GM23248 (cell line): ENCODE measurements at regions not wholly inside any gene's neighbourhood (a gene's known extent, or its start where the extent isn't known, plus 50 kb on each side); places are given as distances from the start of the nearest gene placed in this dataset.

Experiments used
- DNase-seq: peaks from one replicate; pipeline ENCODE4 v3.0.0-alpha.2; 2015
- H2AFZ ChIP-seq: fragments of 200-600 bp; sonication (generic); 2 replicates; pipeline ENCODE4 v1.6.1; 2016; ENCODE audit warnings: antibody characterized with exemption
- H3F3A ChIP-seq: fragments of 200-600 bp; sonication (generic); 2 replicates; pipeline ENCODE4 v1.6.1; 2016; ENCODE audit warnings: mild to moderate bottlenecking, antibody characterized with exemption, mixed run types; ENCODE audit not compliant: insufficient read depth
- H3K27ac ChIP-seq: fragments of 200-600 bp; sonication (generic); 2 replicates; pipeline ENCODE4 v1.5.1; 2016; ENCODE audit warnings: mild to moderate bottlenecking
- H3K27me3 ChIP-seq: fragments of 200-600 bp; sonication (generic); replicated peaks from 2 replicates; pipeline ENCODE4 v1.6.1; 2016; ENCODE audit warnings: mild to moderate bottlenecking; ENCODE audit not compliant: insufficient read depth
- H3K36me3 ChIP-seq: fragments of 200-600 bp; sonication (generic); 2 replicates; pipeline ENCODE4 v1.6.1; 2016; ENCODE audit warnings: low read depth, mild to moderate bottlenecking
- H3K4me1 ChIP-seq: fragments of 200-600 bp; sonication (generic); 2 replicates; pipeline ENCODE4 v1.6.1; 2016; ENCODE audit warnings: mild to moderate bottlenecking; ENCODE audit not compliant: insufficient read depth
- H3K4me2 ChIP-seq: fragments of 200-600 bp; sonication (generic); one replicate; pipeline ENCODE4 v1.6.1; 2016; ENCODE audit warnings: mild to moderate bottlenecking; ENCODE audit not compliant: unreplicated experiment
- H3K4me3 ChIP-seq: fragments of 200-600 bp; sonication (generic); 2 replicates; pipeline ENCODE4 v1.5.1; 2016; ENCODE audit warnings: mild to moderate bottlenecking
- H3K79me2 ChIP-seq: fragments of 200-600 bp; sonication (generic); 2 replicates; pipeline ENCODE4 v1.6.1; 2016; ENCODE audit warnings: mild to moderate bottlenecking; ENCODE audit not compliant: insufficient read depth
- H3K9ac ChIP-seq: fragments of 200-600 bp; sonication (generic); 2 replicates; pipeline ENCODE4 v1.6.1; 2016; ENCODE audit warnings: mild to moderate bottlenecking
- H3K9me2 ChIP-seq: fragments of 200-600 bp; sonication (generic); 2 replicates; pipeline ENCODE4 v1.6.1; 2016; ENCODE audit warnings: mixed run types, mild to moderate bottlenecking, moderate library complexity; ENCODE audit not compliant: insufficient read depth
- H3K9me3 ChIP-seq: fragments of 200-600 bp; sonication (generic); one replicate; pipeline ENCODE4 v1.6.1; 2017; ENCODE audit warnings: low read depth
- H4K20me1 ChIP-seq: fragments of 200-600 bp; sonication (generic); 2 replicates; pipeline ENCODE4 v1.6.0; 2016; ENCODE audit not compliant: insufficient read depth
- EZH2 ChIP-seq: fragments of 200-600 bp; sonication (generic); IDR thresholded peaks from 2 replicates; pipeline ENCODE4 v1.6.1; 2018; ENCODE audit warnings: antibody characterized with exemption, mild to moderate bottlenecking; ENCODE audit not compliant: insufficient read depth, poor library complexity, severe bottlenecking
- EZH2phosphoT487 ChIP-seq: fragments of 200-600 bp; sonication (generic); IDR thresholded peaks from 2 replicates; pipeline ENCODE4 v1.6.1; 2018; ENCODE audit warnings: antibody characterized with exemption, moderate library complexity, mild to moderate bottlenecking, low read depth; ENCODE audit not compliant: insufficient read depth
- WGBS, 2 experiments: methylation state at CpG; one replicate each; pipeline ENCODE4 v1.1.6; 2015 to 2017; ENCODE audit warnings: low lambda C conversion rate in 2 of 2, low coverage in 1 of 2; ENCODE audit errors: missing lambda C conversion rate in 2 of 2; 5-methylcytosine and 5-hydroxymethylcytosine counted together
- in situ Hi-C: fragments of 300-500 bp; cut with MboI; formaldehyde crosslinking; loops from 2 replicates; pipeline ENCODE4 v1.15.0; 2020

- in situ Hi-C loops: no loop called here
- Histone ChIP-seq H3K27ac (no peak overlapping the region), H3K4me3 (no peak overlapping the region), H4K20me1 (no peaks in the 10 kb centered on the region), H3K9ac (no peak overlapping the region), H2AFZ (no peak overlapping the region), H3K27me3 (no peaks in the 10 kb centered on the region), H3K4me1 (no peaks in the 10 kb centered on the region), H3K9me2 (no peaks in the 10 kb centered on the region), H3K9me3 (peaks cover 3% of the 10 kb centered on the region), H3F3A (no peaks in the 10 kb centered on the region), H3K79me2 (no peaks in the 10 kb centered on the region), H3K4me2 (no peak overlapping the region), H3K36me3 (no peaks in the 10 kb centered on the region)
- no peak for TF ChIP-seq EZH2
- no peak for TF ChIP-seq EZH2phosphoT487
- WGBS, 2 experiments: 25 to 28% methylated on average over 3 of the region's 3 CpGs
- peak; percentile 29 for DNase-seq
These were observed 1263.1 kb downstream of the PCDH9 start for GRCh38 chr13:65966991-65967451.

GRCh38 chr13:65965501-65965900, 1264.6 kb downstream of the PCDH9 start:
- Histone ChIP-seq H3K9me2 (no peaks in the 10 kb centered on the region), H3K27me3 (no peaks in the 10 kb centered on the region), H3K4me1 (no peaks in the 10 kb centered on the region), H3K9me3 (peaks cover 3% of the 10 kb centered on the region), H3K79me2 (no peaks in the 10 kb centered on the region), H3K27ac (no peak overlapping the region), H2AFZ (no peak overlapping the region), H3F3A (no peaks in the 10 kb centered on the region), H4K20me1 (no peaks in the 10 kb centered on the region), H3K4me3 (no peak overlapping the region), H3K4me2 (no peak overlapping the region), H3K36me3 (no peaks in the 10 kb centered on the region), H3K9ac (no peak overlapping the region)
- peak; percentile 14 for DNase-seq
- WGBS, 2 experiments: 15 to 26% methylated on average over 2 of the region's 2 CpGs
- in situ Hi-C loops: no loop called here
- TF ChIP-seq EZH2 (no peak), EZH2phosphoT487 (no peak)

DNA sequence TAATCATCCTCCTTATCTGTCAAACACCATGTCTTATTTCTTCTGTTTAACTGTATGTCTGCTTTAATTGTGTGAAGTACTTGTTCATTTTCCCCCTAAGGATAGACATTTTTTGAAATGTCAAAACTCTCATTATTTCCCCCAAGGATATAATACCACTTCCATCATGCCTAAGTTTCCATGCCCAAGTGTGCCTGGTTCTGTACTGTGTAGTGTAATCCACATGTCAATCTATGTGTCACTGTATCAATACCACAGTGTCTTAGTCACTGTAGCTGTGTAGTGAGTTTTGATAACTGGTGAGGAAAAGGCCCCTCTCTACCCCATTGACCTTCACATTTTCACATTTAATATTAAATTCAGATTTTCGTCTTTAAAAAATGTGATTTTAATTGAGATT, 1265.5 kb downstream of the PCDH9 start:
- H3K4me1 ChIP-seq: no peaks in the 10 kb centered on the region
- in situ Hi-C loops: no loop called here
- no peaks in the 10 kb centered on the region for H3K9me2 ChIP-seq
- no peaks in the 10 kb centered on the region for H3K36me3 ChIP-seq
- H3K79me2 ChIP-seq: no peaks in the 10 kb centered on the region
- no peak overlapping the region for H3K27ac ChIP-seq
- H3K27me3 ChIP-seq: no peaks in the 10 kb centered on the region
- peaks cover 6% of the 10 kb centered on the region for H3K9me3 ChIP-seq
- no peak overlapping the region for H3K4me3 ChIP-seq
- TF ChIP-seq EZH2phosphoT487 (no peak), EZH2 (no peak)
- H4K20me1 ChIP-seq: no peaks in the 10 kb centered on the region
- H3F3A ChIP-seq: no peaks in the 10 kb centered on the region
- WGBS, 2 experiments: 35 to 45% methylated on average over 1 of the region's 1 CpG
- DNase-seq: no peak
- H3K9ac ChIP-seq: no peak overlapping the region
- H2AFZ ChIP-seq: no peak overlapping the region
- H3K4me2 ChIP-seq: no peak overlapping the region

GRCh38 chr13:65959305-65959704, 1270.8 kb downstream of the PCDH9 start:
- WGBS, 2 experiments: 35 to 38% methylated on average over 2 of the region's 2 CpGs

DNA sequence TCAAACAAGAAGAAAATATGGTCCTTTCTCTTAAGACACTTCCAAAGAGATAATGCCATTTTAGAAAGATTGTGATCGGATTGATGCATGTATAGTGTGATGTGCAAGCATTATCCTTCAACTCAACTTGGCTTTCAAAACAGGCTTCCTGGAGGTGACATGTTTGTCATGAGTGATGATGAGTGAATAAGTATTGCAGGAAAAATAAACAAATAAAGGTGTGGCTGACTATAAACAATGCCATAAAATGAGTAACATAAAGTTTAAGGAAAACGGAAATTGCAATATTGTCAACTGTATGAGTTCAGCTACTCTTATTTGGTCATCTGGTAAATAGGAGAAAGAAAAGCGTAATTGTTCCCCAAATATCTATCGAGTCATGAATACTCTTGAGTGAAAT, 1283.7 kb downstream of the PCDH9 start:
- Histone ChIP-seq H3K4me3 (no peak overlapping the region), H3K9ac (no peak overlapping the region), H2AFZ (no peak overlapping the region), H3K27ac (no peak overlapping the region), H3K9me2 (no peaks in the 10 kb centered on the region; the same call in 1 of the 2 replicates), H3K36me3 (no peaks in the 10 kb centered on the region), H3F3A (no peaks in the 10 kb centered on the region), H3K27me3 (no peaks in the 10 kb centered on the region), H3K4me1 (no peaks in the 10 kb centered on the region), H3K4me2 (no peak overlapping the region), H4K20me1 (no peaks in the 10 kb centered on the region), H3K79me2 (no peaks in the 10 kb centered on the region), H3K9me3 (no peaks in the 10 kb centered on the region)
- TF ChIP-seq EZH2: no peak
- no peak for TF ChIP-seq EZH2phosphoT487
- 36 to 46% methylated on average over 4 of the region's 4 CpGs for WGBS, 2 experiments
- no peak for DNase-seq
- in situ Hi-C loops: no loop called here

More at GRCh38 chr13:65959305-65959704, 1270.8 kb downstream of the PCDH9 start:
- no peaks in the 10 kb centered on the region for H3K9me2 ChIP-seq
- no peak overlapping the region for H3K4me3 ChIP-seq
- no peak overlapping the region for H3K4me2 ChIP-seq
- H2AFZ ChIP-seq: no peak overlapping the region
- no peaks in the 10 kb centered on the region for H4K20me1 ChIP-seq
- no peak overlapping the region for H3K9ac ChIP-seq
- peaks cover 7% of the 10 kb centered on the region for H3K9me3 ChIP-seq
- DNase-seq: peak; percentile 2
- H3K27ac ChIP-seq: no peak overlapping the region
- no peaks in the 10 kb centered on the region for H3K4me1 ChIP-seq
- H3K36me3 ChIP-seq: no peaks in the 10 kb centered on the region
- no peaks in the 10 kb centered on the region for H3K79me2 ChIP-seq
- H3K27me3 ChIP-seq: no peaks in the 10 kb centered on the region
- H3F3A ChIP-seq: no peaks in the 10 kb centered on the region
- TF ChIP-seq EZH2phosphoT487: no peak
- TF ChIP-seq EZH2: no peak
- in situ Hi-C loops: no loop called here
